ENCODE measurements at regions not wholly inside any gene's neighbourhood (a gene's known extent, or its start where the extent isn't known, plus 50 kb on each side); places are given as distances from the start of the nearest gene placed in this dataset.

GRCh38 chr1:218611916-218612585 is 266.9 kb downstream of the TGFB2 start:
- TF ChIP-seq POLR2A (IDR thresholded peaks at IDR 0.05), result no peak
- TF ChIP-seq, protein P1, sequence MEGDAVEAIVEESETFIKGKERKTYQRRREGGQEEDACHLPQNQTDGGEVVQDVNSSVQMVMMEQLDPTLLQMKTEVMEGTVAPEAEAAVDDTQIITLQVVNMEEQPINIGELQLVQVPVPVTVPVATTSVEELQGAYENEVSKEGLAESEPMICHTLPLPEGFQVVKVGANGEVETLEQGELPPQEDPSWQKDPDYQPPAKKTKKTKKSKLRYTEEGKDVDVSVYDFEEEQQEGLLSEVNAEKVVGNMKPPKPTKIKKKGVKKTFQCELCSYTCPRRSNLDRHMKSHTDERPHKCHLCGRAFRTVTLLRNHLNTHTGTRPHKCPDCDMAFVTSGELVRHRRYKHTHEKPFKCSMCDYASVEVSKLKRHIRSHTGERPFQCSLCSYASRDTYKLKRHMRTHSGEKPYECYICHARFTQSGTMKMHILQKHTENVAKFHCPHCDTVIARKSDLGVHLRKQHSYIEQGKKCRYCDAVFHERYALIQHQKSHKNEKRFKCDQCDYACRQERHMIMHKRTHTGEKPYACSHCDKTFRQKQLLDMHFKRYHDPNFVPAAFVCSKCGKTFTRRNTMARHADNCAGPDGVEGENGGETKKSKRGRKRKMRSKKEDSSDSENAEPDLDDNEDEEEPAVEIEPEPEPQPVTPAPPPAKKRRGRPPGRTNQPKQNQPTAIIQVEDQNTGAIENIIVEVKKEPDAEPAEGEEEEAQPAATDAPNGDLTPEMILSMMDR (IDR thresholded peaks at IDR 0.05 in 8 of 11, conservative IDR thresholded peaks at IDR 0.05 in 3 of 11), result no peak
